ENCODE measurements at regions not wholly inside any gene's neighbourhood (a gene's known extent, or its start where the extent isn't known, plus 50 kb on each side); places are given as distances from the start of the nearest gene placed in this dataset.

- TF ChIP-seq SPI1 (IDR thresholded peaks at IDR 0.05; ENCODE audit: borderline replicate concordance, low read depth) (no peak), GABPA (IDR thresholded peaks at IDR 0.05; ENCODE audit: low read depth) (no peak)
- TF ChIP-seq, protein P1, sequence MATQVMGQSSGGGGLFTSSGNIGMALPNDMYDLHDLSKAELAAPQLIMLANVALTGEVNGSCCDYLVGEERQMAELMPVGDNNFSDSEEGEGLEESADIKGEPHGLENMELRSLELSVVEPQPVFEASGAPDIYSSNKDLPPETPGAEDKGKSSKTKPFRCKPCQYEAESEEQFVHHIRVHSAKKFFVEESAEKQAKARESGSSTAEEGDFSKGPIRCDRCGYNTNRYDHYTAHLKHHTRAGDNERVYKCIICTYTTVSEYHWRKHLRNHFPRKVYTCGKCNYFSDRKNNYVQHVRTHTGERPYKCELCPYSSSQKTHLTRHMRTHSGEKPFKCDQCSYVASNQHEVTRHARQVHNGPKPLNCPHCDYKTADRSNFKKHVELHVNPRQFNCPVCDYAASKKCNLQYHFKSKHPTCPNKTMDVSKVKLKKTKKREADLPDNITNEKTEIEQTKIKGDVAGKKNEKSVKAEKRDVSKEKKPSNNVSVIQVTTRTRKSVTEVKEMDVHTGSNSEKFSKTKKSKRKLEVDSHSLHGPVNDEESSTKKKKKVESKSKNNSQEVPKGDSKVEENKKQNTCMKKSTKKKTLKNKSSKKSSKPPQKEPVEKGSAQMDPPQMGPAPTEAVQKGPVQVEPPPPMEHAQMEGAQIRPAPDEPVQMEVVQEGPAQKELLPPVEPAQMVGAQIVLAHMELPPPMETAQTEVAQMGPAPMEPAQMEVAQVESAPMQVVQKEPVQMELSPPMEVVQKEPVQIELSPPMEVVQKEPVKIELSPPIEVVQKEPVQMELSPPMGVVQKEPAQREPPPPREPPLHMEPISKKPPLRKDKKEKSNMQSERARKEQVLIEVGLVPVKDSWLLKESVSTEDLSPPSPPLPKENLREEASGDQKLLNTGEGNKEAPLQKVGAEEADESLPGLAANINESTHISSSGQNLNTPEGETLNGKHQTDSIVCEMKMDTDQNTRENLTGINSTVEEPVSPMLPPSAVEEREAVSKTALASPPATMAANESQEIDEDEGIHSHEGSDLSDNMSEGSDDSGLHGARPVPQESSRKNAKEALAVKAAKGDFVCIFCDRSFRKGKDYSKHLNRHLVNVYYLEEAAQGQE (IDR thresholded peaks at IDR 0.05; ENCODE audit: insufficient replicate concordance, low read depth), result no peak
- Histone ChIP-seq H3K27me3 (ENCODE audit: insufficient read depth, poor library complexity, severe bottlenecking) (no peaks in the 10 kb centered on the region), H3K27ac (replicated peaks) (no peak overlapping the region), H3K4me3 (replicated peaks; ENCODE audit: insufficient read depth, low read length) (no peak overlapping the region)
- no peak for DNase-seq (ENCODE audit: low read depth in 1 of 2, low spot score in 1 of 2)
Measured at GRCh38 chr5:88956416-88956815, 73.4 kb upstream of the MEF2C start.

DNA sequence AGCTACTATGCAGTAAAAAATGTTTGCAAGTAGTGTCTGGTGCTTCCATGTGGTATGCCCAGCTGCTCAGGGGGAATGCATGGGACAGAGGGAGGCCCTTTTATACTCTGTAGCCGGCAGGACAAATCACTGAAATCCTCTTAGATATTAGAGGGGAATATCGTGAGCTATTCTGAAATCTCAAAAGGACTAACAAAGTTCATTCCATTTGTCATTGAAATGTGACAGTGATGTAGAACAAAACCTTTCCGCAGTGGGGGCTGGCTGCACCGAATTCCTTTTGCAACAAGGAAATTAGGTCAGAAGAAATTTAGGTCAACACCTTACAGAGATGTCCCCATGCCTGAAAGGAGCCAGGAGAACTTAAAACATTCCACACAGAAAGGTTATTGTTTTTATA is 72.4 kb upstream of the MEF2C start:
- TF ChIP-seq GABPA (IDR thresholded peaks at IDR 0.05; ENCODE audit: low read depth), result no peak
- TF ChIP-seq, protein P1 (IDR thresholded peaks at IDR 0.05; ENCODE audit: insufficient replicate concordance, low read depth), result no peak
- TF ChIP-seq, protein P2, sequence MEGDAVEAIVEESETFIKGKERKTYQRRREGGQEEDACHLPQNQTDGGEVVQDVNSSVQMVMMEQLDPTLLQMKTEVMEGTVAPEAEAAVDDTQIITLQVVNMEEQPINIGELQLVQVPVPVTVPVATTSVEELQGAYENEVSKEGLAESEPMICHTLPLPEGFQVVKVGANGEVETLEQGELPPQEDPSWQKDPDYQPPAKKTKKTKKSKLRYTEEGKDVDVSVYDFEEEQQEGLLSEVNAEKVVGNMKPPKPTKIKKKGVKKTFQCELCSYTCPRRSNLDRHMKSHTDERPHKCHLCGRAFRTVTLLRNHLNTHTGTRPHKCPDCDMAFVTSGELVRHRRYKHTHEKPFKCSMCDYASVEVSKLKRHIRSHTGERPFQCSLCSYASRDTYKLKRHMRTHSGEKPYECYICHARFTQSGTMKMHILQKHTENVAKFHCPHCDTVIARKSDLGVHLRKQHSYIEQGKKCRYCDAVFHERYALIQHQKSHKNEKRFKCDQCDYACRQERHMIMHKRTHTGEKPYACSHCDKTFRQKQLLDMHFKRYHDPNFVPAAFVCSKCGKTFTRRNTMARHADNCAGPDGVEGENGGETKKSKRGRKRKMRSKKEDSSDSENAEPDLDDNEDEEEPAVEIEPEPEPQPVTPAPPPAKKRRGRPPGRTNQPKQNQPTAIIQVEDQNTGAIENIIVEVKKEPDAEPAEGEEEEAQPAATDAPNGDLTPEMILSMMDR (IDR thresholded peaks at IDR 0.05; ENCODE audit: insufficient read depth, low read length), result no peak
- TF ChIP-seq POLR2AphosphoS5 (IDR thresholded peaks at IDR 0.05; ENCODE audit: low read depth), result no peak
- TF ChIP-seq SPI1 (IDR thresholded peaks at IDR 0.05; ENCODE audit: borderline replicate concordance, low read depth), result no peak
- Histone ChIP-seq H3K4me3 (replicated peaks; ENCODE audit: insufficient read depth, low read length) (no peak overlapping the region), H3K27me3 (ENCODE audit: insufficient read depth, poor library complexity, severe bottlenecking) (no peaks in the 10 kb centered on the region), H3K27ac (replicated peaks) (no peak overlapping the region)
- DNase-seq (ENCODE audit: low read depth in 1 of 2, low spot score in 1 of 2), result no peak

GRCh38 chr5:88954511-88954910 is 71.5 kb upstream of the MEF2C start:
- H3K4me3 ChIP-seq (replicated peaks; ENCODE audit: insufficient read depth, low read length), result no peak overlapping the region
- H3K27me3 ChIP-seq (ENCODE audit: insufficient read depth, poor library complexity, severe bottlenecking), result no peaks in the 10 kb centered on the region
- TF ChIP-seq, protein P2 (IDR thresholded peaks at IDR 0.05; ENCODE audit: insufficient read depth, low read length), result no peak
- TF ChIP-seq GABPA (IDR thresholded peaks at IDR 0.05; ENCODE audit: low read depth), result no peak
- TF ChIP-seq POLR2AphosphoS5 (IDR thresholded peaks at IDR 0.05; ENCODE audit: low read depth), result no peak
- TF ChIP-seq, protein P1 (IDR thresholded peaks at IDR 0.05; ENCODE audit: insufficient replicate concordance, low read depth), result no peak
- TF ChIP-seq SPI1 (IDR thresholded peaks at IDR 0.05; ENCODE audit: borderline replicate concordance, low read depth), result no peak
- DNase-seq (ENCODE audit: low read depth in 1 of 2, low spot score in 1 of 2), result no peak
- H3K27ac ChIP-seq (replicated peaks), result no peak overlapping the region
